Limb (tissue), 2 donors: ENCODE measurements at regions not wholly inside any gene's neighbourhood (a gene's known extent, or its start where the extent isn't known, plus 50 kb on each side); places are given as distances from the start of the nearest gene placed in this dataset.

Experiments used
- DNase-seq, 2 donors: peaks; one replicate each; pipeline ENCODE4 v3.0.0-alpha.2; 2016; ENCODE audit errors: extremely low spot score in 2 of 2

DNA sequence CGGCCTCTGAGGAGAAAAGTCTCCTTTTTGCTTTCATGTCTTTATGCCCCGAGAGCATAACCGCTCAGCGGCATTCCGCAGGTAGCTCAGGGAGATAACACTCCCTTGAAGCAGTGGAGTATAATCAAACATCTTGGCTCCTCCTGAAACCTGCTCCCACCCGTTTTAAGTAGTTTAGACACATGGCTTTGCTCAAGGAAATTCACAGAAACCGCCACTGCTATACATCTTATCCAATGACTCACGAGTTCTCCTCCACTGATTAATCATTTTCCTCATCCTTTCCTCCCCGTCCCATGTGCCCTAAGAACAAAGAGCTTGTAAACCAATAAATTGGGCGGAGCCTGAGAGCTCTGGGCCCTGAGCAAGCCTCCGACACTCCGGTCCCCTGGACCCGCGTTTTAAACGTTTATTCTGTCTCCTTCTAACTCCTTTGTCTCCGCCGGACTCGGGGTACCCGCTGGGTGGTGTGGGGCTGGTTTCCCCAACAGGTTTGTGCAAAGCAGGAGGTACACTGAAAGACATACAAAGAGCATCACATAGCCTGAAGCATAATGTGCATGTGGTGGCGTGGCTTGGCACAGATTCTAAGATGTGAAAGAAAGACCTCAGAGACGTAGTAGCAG is 401.2 kb downstream of the TLL1 start:
- DNase-seq, result no peak

GRCh38 chr4:166274775-166275174 is 401.7 kb downstream of the TLL1 start:
- no peak for DNase-seq

DNA sequence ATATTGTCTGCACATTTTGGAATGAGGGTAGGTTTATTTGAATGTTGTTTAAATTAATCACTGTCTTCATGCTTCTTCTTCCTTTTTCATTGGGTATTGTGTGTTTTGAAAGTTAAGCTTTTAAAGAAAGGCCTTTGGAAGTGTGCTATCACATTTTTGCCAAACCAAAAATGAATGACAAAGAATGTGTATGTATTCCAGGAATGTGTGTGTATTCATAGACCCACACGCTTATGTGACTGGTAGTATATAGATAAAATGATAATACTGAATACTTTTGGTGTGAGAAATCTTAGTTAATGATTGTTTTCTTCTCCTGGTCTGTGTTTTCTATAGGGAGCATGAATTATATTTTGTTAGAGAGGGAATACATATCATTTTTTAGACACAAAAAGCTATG is 404.4 kb downstream of the TLL1 start:
- no peak for DNase-seq

GRCh38 chr4:166277853-166278252 is 404.8 kb downstream of the TLL1 start:
- DNase-seq, result no peak

GRCh38 chr4:166279261-166279660 is 406.2 kb downstream of the TLL1 start:
- DNase-seq, result no peak

DNA sequence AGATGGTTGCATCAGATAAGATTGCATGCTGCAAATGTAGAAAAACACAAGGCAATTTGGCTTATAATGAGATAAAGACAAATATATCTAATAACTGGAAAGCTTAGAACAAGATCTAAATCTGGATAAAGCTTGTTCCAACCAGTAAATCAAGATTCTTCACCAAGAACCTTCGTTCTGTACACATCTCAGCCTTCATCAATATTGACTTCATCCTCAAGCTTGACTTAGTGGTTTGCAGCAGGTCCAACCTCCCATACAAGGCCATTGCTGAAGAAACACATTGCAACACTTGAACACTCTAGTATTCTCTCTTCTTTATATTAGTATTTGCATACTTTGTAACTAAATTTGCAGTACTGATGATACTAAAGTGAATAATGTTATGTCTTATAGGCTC is 407.6 kb downstream of the TLL1 start:
- no peak for DNase-seq

GRCh38 chr4:166282081-166282770 is 409.2 kb downstream of the TLL1 start:
- DNase-seq, result no peak

DNA sequence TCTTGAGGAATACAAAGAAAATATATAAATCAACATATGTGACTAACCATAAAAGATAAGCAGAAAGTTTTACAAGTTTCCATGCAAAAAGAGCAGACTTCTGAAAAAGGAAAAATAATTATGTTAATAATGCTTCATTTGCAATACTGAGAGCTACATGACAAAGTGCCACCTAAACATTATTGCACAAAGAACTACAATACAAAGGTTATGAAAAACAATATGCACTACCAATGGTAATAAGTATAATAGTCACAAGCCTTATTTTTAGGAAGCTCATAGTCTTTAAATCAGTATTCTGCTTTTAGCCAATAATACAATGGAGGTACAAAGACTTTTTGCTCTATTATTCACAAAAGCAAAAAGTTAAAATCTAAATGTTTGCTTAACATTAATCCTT is 411.2 kb downstream of the TLL1 start:
- no peak for DNase-seq

- no peak for DNase-seq
Observed at GRCh38 chr4:166290426-166290825, 417.4 kb downstream of the TLL1 start.

- no peak for DNase-seq
Observed at GRCh38 chr4:166293556-166293955, 420.5 kb downstream of the TLL1 start.

DNA sequence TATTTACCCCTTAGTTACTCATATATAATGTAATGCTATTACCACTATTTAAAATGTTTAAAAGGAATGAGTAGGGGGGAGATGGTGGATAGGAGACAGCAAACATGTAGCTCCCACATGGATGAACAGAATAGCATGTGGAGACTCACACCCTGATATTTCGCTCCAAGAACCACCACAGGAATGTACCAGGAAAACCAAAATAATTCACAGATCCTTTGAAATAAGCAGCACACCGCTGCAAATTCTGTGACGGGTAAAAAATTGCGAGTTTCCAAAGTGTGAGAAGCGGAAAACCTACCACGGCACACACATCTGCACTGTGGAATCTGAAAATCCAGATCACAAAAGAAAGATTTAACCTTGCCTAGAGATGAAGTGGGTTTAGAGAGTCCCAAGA is 428.2 kb downstream of the TLL1 start:
- DNase-seq, result no peak

DNA sequence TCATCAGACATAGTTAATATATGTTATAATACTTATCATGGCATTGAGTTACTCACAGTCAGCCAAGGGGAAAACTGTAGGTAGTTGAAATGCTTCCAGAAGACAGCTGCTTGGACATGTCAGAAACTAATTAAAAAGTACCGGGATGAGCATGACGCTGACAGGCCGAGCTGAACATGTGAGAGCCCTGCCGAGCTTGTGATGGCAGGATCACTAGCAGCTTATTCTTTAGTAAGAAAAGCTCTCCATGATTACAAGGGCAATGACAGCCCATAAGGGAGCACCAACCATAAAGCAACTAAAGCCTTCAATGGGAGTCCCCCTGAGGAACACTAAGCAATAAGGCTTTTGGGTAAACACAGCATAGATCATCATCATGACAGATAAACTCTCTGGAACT is 435.6 kb downstream of the TLL1 start:
- no peak for DNase-seq

DNA sequence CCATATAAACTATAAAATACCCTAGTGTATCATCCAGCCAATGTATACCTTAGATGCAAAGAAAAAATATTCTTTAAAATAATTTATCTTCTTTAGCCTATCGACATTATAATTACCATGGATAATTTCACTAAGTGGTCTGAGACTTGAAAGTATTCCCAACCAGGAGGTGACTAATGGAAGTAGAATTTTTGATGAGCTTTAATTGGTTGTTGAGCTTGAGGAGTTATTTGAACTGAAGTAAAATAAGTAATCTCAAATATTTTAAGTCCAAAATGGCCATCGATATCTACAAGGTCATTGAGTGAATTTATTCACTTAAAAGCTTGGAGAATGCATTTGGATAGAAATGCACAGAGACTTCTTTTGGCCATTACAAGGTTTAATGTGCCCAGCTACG is 436.2 kb downstream of the TLL1 start:
- no peak for DNase-seq

DNA sequence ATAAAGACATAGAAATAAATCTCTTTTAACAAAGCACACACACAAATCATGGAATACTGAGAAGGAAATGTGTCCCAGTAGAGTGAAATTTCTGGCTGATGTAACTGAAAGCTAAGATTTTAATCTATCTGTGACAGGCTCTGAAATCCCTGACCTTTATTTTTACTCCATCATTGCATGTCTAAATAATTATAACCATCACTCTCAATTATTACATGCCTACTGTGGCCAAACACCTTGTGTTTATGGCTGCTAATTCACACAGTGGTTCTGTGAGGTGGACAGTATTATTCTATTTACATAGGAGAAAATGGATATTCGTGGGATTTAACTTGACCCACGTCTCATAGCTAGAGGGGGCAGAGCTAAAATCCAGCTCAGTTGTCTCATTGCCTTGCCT is 438.1 kb downstream of the TLL1 start:
- no peak for DNase-seq

DNA sequence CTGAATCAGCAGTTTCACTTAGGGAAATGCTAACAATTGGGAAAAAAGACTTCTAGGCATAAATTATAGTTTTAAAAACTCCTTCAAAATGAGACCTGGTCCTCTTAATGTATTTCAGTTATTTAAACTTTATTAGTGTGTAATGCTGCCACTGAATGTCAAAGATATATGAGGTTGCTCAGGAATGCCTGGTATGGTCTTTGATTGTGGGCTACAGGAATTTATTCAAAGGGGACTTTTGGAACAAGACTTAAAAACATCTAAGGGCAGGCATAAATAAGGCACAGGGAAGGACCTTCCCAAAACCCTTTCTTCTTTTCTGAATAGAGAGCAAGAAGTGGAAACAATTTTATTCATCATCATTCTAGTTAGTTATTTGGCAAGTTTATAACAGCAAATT is 439.1 kb downstream of the TLL1 start:
- no peak for DNase-seq

GRCh38 chr4:166314902-166315301 is 441.9 kb downstream of the TLL1 start:
- DNase-seq, result no peak

DNA sequence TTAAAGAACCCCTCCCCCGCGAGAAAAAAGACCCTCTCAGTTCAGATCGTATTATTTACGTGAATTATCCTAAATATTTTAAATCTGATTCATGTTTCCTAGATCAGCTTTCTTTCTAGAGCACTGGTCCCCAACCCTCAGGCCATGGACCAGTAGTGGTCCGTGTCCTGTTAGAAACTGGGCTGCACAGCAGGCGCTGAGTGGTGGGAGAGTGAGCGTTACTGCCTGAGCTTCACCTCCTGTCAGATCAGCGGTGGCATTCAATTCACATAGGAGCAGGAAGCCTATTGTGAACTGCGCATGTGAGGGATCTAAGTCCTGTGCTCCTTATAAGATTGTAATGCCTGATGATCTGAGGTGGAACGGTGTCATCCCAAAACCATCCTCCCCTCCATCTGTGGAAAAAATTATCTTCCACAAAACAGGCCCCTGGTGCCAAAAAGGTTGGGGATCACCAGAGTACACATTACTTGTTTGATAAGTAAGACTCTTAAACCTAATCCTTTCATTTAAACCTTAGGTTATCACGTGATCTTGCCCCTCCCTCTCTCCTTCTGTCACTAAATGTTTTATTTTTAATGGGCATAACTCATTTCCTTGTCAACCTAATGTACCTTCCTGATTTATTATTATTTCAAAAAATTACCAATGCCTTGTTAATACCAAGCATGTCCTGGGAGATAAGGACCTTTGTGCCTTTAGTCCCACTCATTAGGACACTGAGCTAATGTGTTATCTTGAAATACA is 442.9 kb downstream of the TLL1 start:
- no peak for DNase-seq

GRCh38 chr4:166318810-166319525 is 445.9 kb downstream of the TLL1 start:
- no peak for DNase-seq

- DNase-seq, result no peak
Observed at GRCh38 chr4:166323250-166323649, 450.2 kb downstream of the TLL1 start.

DNA sequence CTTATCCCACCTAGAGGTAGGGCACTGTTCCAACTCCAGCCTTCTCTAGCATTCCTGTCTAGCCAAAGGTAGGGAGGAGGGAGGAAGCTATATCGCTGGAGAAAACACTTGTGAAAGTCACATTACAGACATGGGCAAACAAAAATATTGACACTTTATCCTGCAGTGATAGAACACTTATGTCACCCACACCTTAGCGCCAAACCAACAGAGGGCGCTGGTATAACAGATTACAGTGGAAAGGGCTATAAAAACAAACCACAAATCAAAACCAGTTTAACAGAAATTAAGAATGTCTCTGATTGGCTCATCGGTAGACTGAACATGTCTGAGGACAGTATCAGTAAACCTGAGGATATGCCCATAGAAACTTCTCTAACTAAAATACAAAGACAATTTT is 451.3 kb downstream of the TLL1 start:
- DNase-seq, result no peak

DNA sequence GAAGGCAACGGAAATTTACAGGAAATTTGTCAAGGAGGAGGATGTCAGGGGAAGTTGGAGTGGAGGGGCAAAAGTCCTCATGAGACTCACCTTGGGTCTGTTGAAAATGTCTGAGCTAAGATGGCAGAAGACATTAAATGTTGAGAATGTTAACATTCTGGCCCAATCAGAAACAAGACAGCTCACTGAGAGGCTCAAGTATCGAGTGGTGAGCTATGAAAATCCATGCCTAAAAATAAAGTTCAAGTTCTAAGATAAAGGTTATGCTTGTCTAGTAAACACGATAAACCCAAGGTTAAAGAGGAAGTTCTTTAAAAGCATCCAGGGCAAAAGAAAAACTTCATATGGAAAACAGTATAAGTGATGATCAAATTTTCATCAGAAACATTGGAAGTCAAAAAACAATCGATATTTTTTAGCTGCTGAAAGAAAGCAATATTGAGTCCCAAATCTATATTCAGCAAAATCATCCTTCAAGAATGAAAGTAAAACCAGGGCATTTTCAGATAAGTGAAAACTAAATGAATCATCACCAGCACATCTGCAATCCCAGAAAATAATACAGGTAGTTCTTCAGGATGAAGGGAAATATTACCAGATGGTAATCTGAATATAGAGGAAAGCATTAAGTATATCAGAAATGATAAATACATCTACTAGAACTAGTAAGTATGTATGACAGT is 462.4 kb downstream of the TLL1 start:
- DNase-seq, result no peak

GRCh38 chr4:166341992-166342391 is 469.0 kb downstream of the TLL1 start:
- no peak for DNase-seq
